GM12875 (cell line): ENCODE measurements at regions not wholly inside any gene's neighbourhood (a gene's known extent, or its start where the extent isn't known, plus 50 kb on each side); places are given as distances from the start of the nearest gene placed in this dataset.

ENCODE experiments used
- H3K4me3 ChIP-seq: one replicate; pipeline ENCODE4 v1.5.1; 2011; ENCODE audit warnings: low read depth, low read length, control low read depth
- TF ChIP-seq, protein P1 (sequence below): IDR thresholded peaks from 2 replicates; pipeline ENCODE4 v1.5.1; 2011; ENCODE audit warnings: low read depth, mild to moderate bottlenecking, control low read depth, inconsistent platforms, low read length, moderate library complexity, borderline replicate concordance; ENCODE audit not compliant: insufficient read depth

DNA sequence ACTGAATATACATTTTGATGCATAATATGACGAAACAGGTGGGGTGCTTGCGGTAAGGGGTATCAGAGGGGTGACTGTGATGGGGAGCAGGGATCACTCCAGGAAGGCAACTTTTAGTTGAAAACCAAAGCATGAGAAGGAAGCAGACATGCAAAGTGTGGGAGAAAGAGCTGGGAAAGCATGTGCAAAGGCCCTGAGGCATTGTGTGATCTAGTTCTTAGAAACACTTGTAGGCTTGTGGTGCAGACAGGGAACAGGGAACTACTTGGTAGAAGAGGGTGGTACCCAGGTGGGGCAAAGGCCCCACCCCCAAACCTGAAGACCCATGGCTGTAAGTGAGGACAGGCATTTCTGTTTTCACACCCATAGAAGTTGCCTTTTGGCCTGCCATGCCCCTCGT, 459.9 kb upstream of the EEF2KMT start:
- TF ChIP-seq, protein P1, sequence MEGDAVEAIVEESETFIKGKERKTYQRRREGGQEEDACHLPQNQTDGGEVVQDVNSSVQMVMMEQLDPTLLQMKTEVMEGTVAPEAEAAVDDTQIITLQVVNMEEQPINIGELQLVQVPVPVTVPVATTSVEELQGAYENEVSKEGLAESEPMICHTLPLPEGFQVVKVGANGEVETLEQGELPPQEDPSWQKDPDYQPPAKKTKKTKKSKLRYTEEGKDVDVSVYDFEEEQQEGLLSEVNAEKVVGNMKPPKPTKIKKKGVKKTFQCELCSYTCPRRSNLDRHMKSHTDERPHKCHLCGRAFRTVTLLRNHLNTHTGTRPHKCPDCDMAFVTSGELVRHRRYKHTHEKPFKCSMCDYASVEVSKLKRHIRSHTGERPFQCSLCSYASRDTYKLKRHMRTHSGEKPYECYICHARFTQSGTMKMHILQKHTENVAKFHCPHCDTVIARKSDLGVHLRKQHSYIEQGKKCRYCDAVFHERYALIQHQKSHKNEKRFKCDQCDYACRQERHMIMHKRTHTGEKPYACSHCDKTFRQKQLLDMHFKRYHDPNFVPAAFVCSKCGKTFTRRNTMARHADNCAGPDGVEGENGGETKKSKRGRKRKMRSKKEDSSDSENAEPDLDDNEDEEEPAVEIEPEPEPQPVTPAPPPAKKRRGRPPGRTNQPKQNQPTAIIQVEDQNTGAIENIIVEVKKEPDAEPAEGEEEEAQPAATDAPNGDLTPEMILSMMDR, result no peak
- no peak overlapping the region for H3K4me3 ChIP-seq

DNA sequence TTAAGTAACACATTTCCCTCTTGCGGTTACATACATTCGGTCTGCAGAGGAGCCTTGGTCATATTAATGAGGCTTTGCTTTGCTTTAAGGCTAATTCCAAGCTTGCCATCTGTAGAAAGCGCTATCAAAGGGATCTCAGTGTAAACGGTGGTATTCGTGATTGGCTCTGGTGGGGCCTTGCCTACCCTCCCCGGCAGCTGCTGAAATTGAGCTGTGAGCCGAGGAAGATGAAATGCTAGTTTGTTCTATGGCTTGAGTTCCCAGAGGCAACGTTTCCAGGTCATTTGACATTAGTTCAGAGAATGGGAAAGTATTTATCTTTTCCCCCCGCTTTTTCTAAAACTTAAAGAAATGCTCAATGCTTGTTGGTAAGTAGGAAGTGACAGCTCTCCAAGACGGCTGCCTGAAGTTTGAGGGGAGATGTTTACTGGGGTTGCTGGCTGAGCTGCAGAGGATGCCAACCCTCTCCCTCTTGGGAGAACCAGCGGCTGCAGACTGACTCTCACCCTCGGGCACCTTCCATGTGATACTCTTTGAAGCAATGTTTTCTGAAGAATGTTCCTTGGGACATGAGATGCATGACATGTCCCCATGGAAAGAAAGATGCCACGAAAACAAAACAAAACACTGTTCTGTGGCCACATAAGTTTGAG, 458.7 kb upstream of the EEF2KMT start:
- TF ChIP-seq, protein P1, result no peak
- H3K4me3 ChIP-seq, result no peak overlapping the region

DNA sequence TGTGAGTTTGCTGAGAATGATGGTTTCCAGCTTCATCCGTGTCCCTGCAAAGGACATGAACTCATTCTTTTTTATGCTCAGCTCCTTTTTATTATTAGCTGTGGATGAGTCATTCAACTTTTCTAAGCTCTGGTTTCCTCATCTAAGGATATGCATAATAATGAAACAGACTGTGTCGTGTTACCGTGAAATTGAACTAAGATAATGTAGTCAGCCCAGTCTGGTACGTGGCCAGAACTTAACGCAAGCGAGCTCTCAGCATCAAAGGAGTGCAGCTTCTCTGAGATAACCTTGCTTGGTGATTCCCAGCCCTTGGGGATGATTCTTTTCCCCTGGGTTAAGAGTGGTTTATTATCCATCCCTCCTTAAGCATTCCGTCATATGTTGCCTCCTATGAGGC, 454.3 kb upstream of the EEF2KMT start:
- no peak overlapping the region for H3K4me3 ChIP-seq

DNA sequence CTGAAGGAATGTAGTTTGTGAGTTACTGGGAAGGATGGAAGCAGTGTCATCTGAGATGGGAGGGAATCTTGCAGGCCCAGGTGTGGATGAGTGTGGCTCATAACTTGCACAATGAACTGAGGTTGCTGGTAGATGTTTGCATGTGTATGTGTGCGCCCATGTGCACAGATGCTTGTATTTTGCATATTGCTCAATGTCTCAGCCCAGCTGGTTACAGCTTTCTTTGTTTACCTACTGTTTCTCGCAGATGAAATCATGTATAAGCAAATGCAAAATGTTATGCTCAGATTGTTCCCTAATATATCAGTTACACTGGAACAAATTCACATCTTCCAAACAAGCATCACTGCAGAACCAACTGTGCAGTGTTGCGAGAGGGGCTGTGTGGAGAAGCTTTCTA, 452.2 kb upstream of the EEF2KMT start:
- no peak overlapping the region for H3K4me3 ChIP-seq
- TF ChIP-seq, protein P1, result no peak

More for the DNA sequence above, 454.3 kb upstream of the EEF2KMT start:
- TF ChIP-seq, protein P1, result no peak

DNA sequence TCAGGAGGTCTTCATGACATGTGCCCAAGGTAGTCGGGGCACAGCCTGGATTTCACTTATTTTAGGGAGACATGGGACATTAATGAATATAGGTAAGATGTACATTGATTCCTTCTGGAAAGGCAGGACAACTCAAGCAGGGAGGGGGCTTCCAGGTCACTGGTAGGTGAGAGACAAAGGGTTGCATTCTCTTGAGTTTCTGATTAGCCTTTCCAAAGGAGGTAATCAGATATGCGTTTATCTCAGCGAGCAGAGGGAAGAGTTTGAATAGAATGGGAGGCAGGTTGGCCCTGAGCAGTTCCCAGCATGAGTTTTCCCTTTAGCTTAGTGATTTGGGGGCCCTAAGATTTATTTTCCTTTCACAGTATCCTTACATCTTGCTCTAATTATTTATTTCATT, 443.8 kb upstream of the EEF2KMT start:
- no peak overlapping the region for H3K4me3 ChIP-seq
- TF ChIP-seq, protein P1, result no peak

DNA sequence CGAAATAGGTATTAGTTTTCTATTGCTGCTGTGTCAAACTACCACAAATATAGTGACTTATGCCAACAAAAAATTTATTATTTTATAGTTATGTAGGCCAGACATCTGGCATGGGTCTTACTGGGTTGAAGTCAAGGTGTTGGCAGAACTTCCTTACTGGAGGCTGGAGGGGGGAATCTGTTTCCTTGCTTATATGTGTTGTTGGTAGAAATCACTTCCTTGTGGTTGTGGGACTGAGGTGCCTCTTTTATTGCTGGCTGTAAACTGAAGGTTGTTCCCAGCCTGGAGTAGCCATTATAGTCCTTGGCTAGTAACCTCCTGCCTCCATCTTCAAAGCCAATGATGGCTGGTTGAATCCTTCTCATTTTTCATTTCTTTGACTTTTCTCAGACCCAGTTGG, 439.8 kb upstream of the EEF2KMT start:
- no peak overlapping the region for H3K4me3 ChIP-seq

More for the DNA sequence above, 439.8 kb upstream of the EEF2KMT start:
- TF ChIP-seq, protein P1, result no peak
